ENCODE measurements at regions not wholly inside any gene's neighbourhood (a gene's known extent, or its start where the extent isn't known, plus 50 kb on each side); places are given as distances from the start of the nearest gene placed in this dataset.

GRCh38 chr7:47689558-47689957, 107.6 kb upstream of the TNS3 start:
- intact Hi-C loops (cut with DNase I; ENCODE audit: low total_unique reads): no loop called here

GRCh38 chr7:47688311-47689100, 106.6 kb upstream of the TNS3 start:
- no peaks in the 10 kb centered on the region for H3K36me3 ChIP-seq (ENCODE audit: low read depth, missing control alignments)
- H3K4me1 ChIP-seq: peaks cover 7% of the 10 kb centered on the region
- no peak overlapping the region for H3K4me3 ChIP-seq
- intact Hi-C loops (cut with DNase I; ENCODE audit: low total_unique reads): no loop called here
- no peak overlapping the region for H3K27ac ChIP-seq
- no peak for DNase-seq
- no peaks in the 10 kb centered on the region for H3K27me3 ChIP-seq
- WGBS, 2 donors: 84 to 85% methylated on average over 14 to 15 of the region's 15 CpGs
- no peak for TF ChIP-seq CTCF (IDR thresholded peaks at IDR 0.05)
- no peaks in the 10 kb centered on the region for H3K9me3 ChIP-seq

More at GRCh38 chr7:47689558-47689957, 107.6 kb upstream of the TNS3 start:
- Histone ChIP-seq H3K27ac (no peak overlapping the region), H3K4me1 (peaks cover 7% of the 10 kb centered on the region), H3K9me3 (no peaks in the 10 kb centered on the region), H3K27me3 (no peaks in the 10 kb centered on the region), H3K36me3 (ENCODE audit: low read depth, missing control alignments) (no peaks in the 10 kb centered on the region), H3K4me3 (no peak overlapping the region)
- TF ChIP-seq CTCF (IDR thresholded peaks at IDR 0.05) (no peak), POLR2A (IDR thresholded peaks at IDR 0.05) (no peak)
- 35 to 49% methylated on average over 4 of the region's 4 CpGs for WGBS, 2 donors
- peak; percentile 42 for DNase-seq

- Histone ChIP-seq H3K9me3 (no peaks in the 10 kb centered on the region), H3K36me3 (ENCODE audit: low read depth, missing control alignments) (no peaks in the 10 kb centered on the region), H3K27me3 (no peaks in the 10 kb centered on the region), H3K4me1 (no peaks in the 10 kb centered on the region), H3K27ac (no peak overlapping the region), H3K4me3 (no peak overlapping the region)
- no peak for DNase-seq
- intact Hi-C loops (cut with DNase I; ENCODE audit: low total_unique reads): no loop called here
- WGBS, 2 donors: 82 to 87% methylated on average over 5 of the region's 5 CpGs
- TF ChIP-seq CTCF (IDR thresholded peaks at IDR 0.05) (no peak), POLR2A (IDR thresholded peaks at IDR 0.05) (no peak)
Measured at GRCh38 chr7:47685712-47686376, 103.9 kb upstream of the TNS3 start.

GRCh38 chr7:47685151-47685550, 103.2 kb upstream of the TNS3 start:
- H3K4me3 ChIP-seq: no peak overlapping the region
- intact Hi-C loops (cut with DNase I; ENCODE audit: low total_unique reads): no loop called here
- DNase-seq: no peak
- no peaks in the 10 kb centered on the region for H3K4me1 ChIP-seq
- H3K27ac ChIP-seq: no peak overlapping the region
- H3K9me3 ChIP-seq: no peaks in the 10 kb centered on the region
- WGBS, 2 donors: 54 to 67% methylated on average over 3 of the region's 3 CpGs
- no peaks in the 10 kb centered on the region for H3K27me3 ChIP-seq
- no peaks in the 10 kb centered on the region for H3K36me3 ChIP-seq (ENCODE audit: low read depth, missing control alignments)
- TF ChIP-seq POLR2A (IDR thresholded peaks at IDR 0.05) (no peak), CTCF (IDR thresholded peaks at IDR 0.05) (no peak)

All from testis (tissue), 2 donors.